Ectodermal cell (in vitro differentiated cells): ENCODE measurements at regions not wholly inside any gene's neighbourhood (a gene's known extent, or its start where the extent isn't known, plus 50 kb on each side); places are given as distances from the start of the nearest gene placed in this dataset.
"Not testable (repeated sequence)": the region's sequence is repeated elsewhere in the genome, so short reads cannot be mapped to it uniquely, and the experiment has no call there.

ENCODE experiments used
- H3K27ac ChIP-seq: 2 replicates; pipeline ENCODE4 v1.7.0; 2013; ENCODE audit warnings: mild to moderate bottlenecking, low read depth, low read length; ENCODE audit not compliant: insufficient read depth, poor library complexity, severe bottlenecking
- H3K27me3 ChIP-seq: 2 replicates; pipeline ENCODE4 v1.7.0; 2013; ENCODE audit warnings: mild to moderate bottlenecking, low read length; ENCODE audit not compliant: insufficient read depth, control insufficient read depth, poor library complexity, severe bottlenecking
- H3K36me3 ChIP-seq: one replicate; pipeline ENCODE4 v1.7.0; 2013; ENCODE audit warnings: low read length; ENCODE audit not compliant: control insufficient read depth, insufficient read depth
- H3K4me1 ChIP-seq: one replicate; pipeline ENCODE4 v1.7.0; 2013; ENCODE audit warnings: low read length; ENCODE audit not compliant: control insufficient read depth, insufficient read depth
- H3K4me3 ChIP-seq: 2 replicates; pipeline ENCODE4 v1.7.0; 2013; ENCODE audit warnings: low read depth, low read length, control low read depth; ENCODE audit not compliant: insufficient read depth
- H3K9me3 ChIP-seq: 2 replicates; pipeline ENCODE4 v1.7.0; 2013; ENCODE audit warnings: mild to moderate bottlenecking, low read length, moderate library complexity; ENCODE audit not compliant: control insufficient read depth
- WGBS, 2 experiments: methylation state at CpG; one replicate each; pipeline ENCODE4 v1.1.7; 2013; ENCODE audit warnings: missing lambda C conversion rate in 2 of 2; 5-methylcytosine and 5-hydroxymethylcytosine counted together

- 100% methylated on average over 1 of the region's 3 CpGs; no CpG with 5 or more reads in 1 of the 2 experiments for WGBS, 2 experiments
- Histone ChIP-seq H3K27me3 (no peaks in the 10 kb centered on the region), H3K36me3 (no peaks in the 10 kb centered on the region), H3K9me3 (no peaks in the 10 kb centered on the region), H3K4me3 (no peak overlapping the region), H3K4me1 (no peaks in the 10 kb centered on the region), H3K27ac (no peak overlapping the region)
Measured at GRCh38 chr12:84036912-84037311, 875.7 kb downstream of the SLC6A15 start.

GRCh38 chr12:84035766-84036165 lies 876.8 kb downstream of the SLC6A15 start:
- WGBS, 2 experiments = 96 to 100% methylated on average over 1 to 2 of the region's 3 CpGs
- H3K4me3 ChIP-seq = no peak overlapping the region
- H3K4me1 ChIP-seq = no peaks in the 10 kb centered on the region
- H3K27me3 ChIP-seq = no peaks in the 10 kb centered on the region
- no peaks in the 10 kb centered on the region for H3K36me3 ChIP-seq
- H3K9me3 ChIP-seq = no peaks in the 10 kb centered on the region
- H3K27ac ChIP-seq = no peak overlapping the region

GRCh38 chr12:84034871-84035270 lies 877.7 kb downstream of the SLC6A15 start:
- Histone ChIP-seq H3K27me3 (no peaks in the 10 kb centered on the region), H3K9me3 (no peaks in the 10 kb centered on the region), H3K4me3 (no peak overlapping the region), H3K4me1 (no peaks in the 10 kb centered on the region), H3K36me3 (no peaks in the 10 kb centered on the region), H3K27ac (no peak overlapping the region)
- WGBS, 2 experiments = 50% methylated on average over 2 of the region's 2 CpGs

GRCh38 chr12:84033162-84033561 lies 879.4 kb downstream of the SLC6A15 start:
- Histone ChIP-seq H3K4me3 (no peak overlapping the region), H3K4me1 (no peaks in the 10 kb centered on the region), H3K9me3 (no peaks in the 10 kb centered on the region), H3K36me3 (no peaks in the 10 kb centered on the region), H3K27ac (no peak overlapping the region), H3K27me3 (no peaks in the 10 kb centered on the region)
- 93 to 94% methylated on average over 8 of the region's 8 CpGs for WGBS, 2 experiments

GRCh38 chr12:84018556-84019179 lies 893.9 kb downstream of the SLC6A15 start:
- not testable (repeated sequence) for H3K27me3 ChIP-seq, H3K9me3 ChIP-seq, H3K4me1 ChIP-seq, H3K36me3 ChIP-seq, H3K27ac ChIP-seq, H3K4me3 ChIP-seq
- 88 to 91% methylated on average over 5 of the region's 6 CpGs for WGBS, 2 experiments

- Histone ChIP-seq H3K9me3 (no peaks in the 10 kb centered on the region), H3K27me3 (no peaks in the 10 kb centered on the region), H3K36me3 (no peaks in the 10 kb centered on the region), H3K4me1 (no peaks in the 10 kb centered on the region), H3K27ac (no peak overlapping the region), H3K4me3 (no peak overlapping the region)
Measured at GRCh38 chr12:84016956-84017355, 895.6 kb downstream of the SLC6A15 start.

- Histone ChIP-seq H3K27me3 (no peaks in the 10 kb centered on the region), H3K4me3 (no peak overlapping the region), H3K27ac (no peak overlapping the region), H3K36me3 (no peaks in the 10 kb centered on the region), H3K9me3 (no peaks in the 10 kb centered on the region), H3K4me1 (no peaks in the 10 kb centered on the region)
Measured at GRCh38 chr12:83997423-83997822, 915.2 kb downstream of the SLC6A15 start.

- Histone ChIP-seq H3K27ac (no peak overlapping the region), H3K27me3 (no peaks in the 10 kb centered on the region), H3K4me1 (no peaks in the 10 kb centered on the region), H3K9me3 (no peaks in the 10 kb centered on the region), H3K36me3 (no peaks in the 10 kb centered on the region), H3K4me3 (no peak overlapping the region)
- 92 to 96% methylated on average over 1 of the region's 1 CpG for WGBS, 2 experiments
Measured at GRCh38 chr12:83996671-83997070, 915.9 kb downstream of the SLC6A15 start.

GRCh38 chr12:83985084-83985483 lies 927.5 kb downstream of the SLC6A15 start:
- Histone ChIP-seq H3K36me3 (no peaks in the 10 kb centered on the region), H3K4me3 (no peak overlapping the region), H3K27me3 (no peaks in the 10 kb centered on the region), H3K4me1 (no peaks in the 10 kb centered on the region), H3K27ac (no peak overlapping the region), H3K9me3 (no peaks in the 10 kb centered on the region)
- 78% methylated on average over 1 of the region's 2 CpGs; no CpG with 5 or more reads in 1 of the 2 experiments for WGBS, 2 experiments

- H3K4me1 ChIP-seq = no peaks in the 10 kb centered on the region
- H3K9me3 ChIP-seq = no peaks in the 10 kb centered on the region
- H3K27ac ChIP-seq = no peak overlapping the region
- no peaks in the 10 kb centered on the region for H3K36me3 ChIP-seq
- H3K27me3 ChIP-seq = no peaks in the 10 kb centered on the region
- no peak overlapping the region for H3K4me3 ChIP-seq
Measured at GRCh38 chr12:83980398-83980797, 932.2 kb downstream of the SLC6A15 start.

- Histone ChIP-seq H3K36me3 (no peaks in the 10 kb centered on the region), H3K4me3 (no peak overlapping the region), H3K27ac (no peak overlapping the region), H3K9me3 (no peaks in the 10 kb centered on the region), H3K27me3 (no peaks in the 10 kb centered on the region), H3K4me1 (no peaks in the 10 kb centered on the region)
- WGBS, 2 experiments = 90 to 97% methylated on average over 2 of the region's 2 CpGs
Measured at GRCh38 chr12:83979785-83980184, 932.8 kb downstream of the SLC6A15 start.
